NCI-H1930 (cell line): ENCODE measurements at regions not wholly inside any gene's neighbourhood (a gene's known extent, or its start where the extent isn't known, plus 50 kb on each side); places are given as distances from the start of the nearest gene placed in this dataset.

Source experiments
- DNase-seq, 2 experiments: peaks; one replicate each; lab custom pipeline; 2025; lab: John Stamatoyannopoulos, UW

DNA sequence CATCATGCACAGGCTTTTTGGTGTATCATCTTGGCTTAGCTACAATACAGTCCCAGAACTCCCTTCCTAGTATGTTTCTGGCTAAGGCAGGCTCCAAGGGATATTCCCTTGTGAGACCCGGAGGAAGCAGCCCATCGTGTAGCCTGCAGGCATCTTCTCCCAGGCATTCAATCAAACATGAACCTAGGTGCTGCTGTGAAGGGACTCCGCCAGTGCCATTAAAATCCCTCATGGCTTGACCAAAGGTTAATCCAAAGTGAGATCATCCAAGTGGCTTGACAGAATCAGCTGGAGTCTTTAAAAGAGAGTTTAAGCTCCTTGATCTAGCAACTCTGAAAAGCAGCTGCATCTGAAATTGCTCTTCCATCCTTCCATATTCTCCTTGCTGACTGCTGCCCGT is 333.9 kb downstream of the DIRAS2 start:
- no peak for DNase-seq

DNA sequence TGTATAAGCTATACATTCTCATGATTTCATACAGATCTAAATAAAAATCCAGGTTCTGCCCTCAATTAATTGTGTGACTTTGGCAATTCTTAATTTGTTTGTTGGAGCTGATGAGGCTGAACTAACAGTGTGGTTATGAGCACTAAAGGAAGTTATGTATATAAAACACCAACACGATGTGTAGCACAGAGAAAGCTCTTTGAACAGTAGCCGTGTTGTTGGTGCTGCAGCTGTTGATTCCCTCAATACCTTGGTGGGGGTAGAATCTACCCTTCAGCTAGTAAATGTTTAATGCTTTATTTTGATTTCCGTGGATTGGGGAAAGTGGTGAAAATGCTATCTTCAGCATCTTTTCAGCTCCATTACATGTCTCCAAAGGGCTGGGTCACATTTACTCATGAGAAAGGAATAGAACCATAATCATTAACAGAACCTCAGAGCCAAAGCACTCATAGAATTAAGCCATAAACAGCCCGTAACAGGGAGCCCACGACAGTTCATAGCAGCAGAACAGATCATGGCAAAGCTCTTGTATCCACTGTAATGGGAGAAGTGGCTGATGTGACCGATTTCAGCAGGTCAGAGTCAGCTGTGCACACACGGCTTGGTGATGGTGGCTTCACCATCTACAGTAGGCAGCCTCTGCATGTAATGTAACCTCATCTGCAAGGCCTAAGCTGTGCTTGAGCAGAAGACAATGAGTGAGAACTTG is 332.7 kb downstream of the DIRAS2 start:
- no peak for DNase-seq

DNA sequence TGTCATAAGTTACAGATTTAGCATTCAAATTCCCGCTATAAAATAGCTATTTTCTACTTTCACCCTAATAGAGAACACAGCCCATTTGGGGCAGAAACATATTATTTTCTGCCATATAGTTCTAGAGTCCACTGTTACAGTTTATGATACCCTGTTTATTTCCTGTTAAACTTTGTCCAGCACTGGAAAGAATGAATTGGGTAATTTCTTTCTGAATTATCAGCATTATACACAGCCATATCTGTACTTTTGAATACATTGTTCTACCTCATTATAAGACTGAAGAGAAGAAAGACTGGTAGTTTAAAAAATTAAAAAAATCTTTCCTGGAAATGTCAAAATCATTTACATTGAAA is 332.1 kb downstream of the DIRAS2 start:
- DNase-seq = no peak

DNA sequence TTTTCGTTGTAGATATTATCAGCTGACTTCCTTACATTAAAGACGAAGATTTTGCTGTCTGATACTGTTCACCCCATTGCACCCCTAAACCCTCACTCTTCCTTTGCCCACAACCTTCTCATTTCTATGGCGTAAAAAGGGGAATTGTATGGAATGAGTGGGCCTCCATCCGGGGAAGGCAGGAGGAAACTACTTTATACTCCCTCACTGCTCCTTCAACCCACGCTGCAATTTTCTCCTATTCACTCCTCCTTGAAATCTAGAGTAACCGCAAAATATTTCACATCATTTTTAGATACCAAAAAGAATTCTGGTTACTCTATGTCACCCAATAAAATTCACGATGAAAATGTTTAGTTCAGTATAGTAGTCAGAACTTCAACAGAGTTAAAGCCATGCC is 330.8 kb downstream of the DIRAS2 start:
- no peak for DNase-seq

DNA sequence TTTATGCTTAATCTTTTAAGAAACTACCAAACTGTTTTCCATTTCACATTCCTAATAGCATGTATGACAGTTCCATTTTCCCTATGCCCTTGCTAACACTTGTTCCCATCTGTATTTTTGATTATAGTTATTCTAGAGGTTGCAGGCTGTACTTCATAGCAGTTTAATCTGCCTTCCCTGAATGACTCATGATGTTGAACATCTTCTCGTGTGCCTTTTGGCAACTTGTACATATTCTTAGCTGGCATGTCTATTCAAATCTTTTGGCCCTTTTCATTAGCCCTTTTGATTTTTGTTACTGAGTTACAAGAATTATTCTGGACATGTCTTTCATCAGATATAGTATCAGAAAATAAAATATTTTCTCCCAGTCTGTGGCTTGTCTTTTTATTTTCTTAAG is 320.3 kb downstream of the DIRAS2 start:
- no peak for DNase-seq

DNA sequence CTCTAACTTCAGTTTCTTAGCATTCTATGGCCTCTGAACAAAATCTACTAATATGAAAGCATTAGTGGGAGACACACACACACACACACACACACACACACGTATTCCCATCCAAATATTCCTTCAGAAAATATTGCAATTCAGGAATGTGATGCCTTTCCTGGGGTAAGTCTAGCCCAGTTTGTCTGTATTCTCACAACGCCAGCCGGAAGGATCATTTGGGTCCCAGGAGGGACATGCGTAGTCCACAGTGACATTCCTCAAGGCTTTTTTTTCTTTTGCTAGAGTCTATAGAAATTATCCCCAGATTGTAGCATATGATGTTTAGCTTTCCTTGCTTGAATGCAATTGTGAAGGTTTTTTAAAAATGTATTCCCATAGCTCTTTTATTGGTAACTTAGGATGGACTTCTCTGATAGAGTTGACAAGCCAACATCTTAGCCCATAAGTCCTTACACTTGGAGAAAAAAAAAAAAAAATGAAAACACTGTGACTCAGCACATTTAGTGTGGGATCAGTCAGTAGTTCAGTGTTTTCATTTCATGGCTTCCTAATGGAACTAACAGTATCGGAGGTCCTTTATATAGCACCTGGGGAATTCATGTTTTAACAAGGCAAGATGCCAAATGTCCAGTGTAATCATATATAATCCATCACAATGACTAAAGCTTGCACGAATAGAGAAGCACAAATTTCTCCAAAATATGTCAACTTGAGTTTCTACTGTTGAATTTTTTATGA is 316.5 kb downstream of the DIRAS2 start:
- no peak for DNase-seq

DNA sequence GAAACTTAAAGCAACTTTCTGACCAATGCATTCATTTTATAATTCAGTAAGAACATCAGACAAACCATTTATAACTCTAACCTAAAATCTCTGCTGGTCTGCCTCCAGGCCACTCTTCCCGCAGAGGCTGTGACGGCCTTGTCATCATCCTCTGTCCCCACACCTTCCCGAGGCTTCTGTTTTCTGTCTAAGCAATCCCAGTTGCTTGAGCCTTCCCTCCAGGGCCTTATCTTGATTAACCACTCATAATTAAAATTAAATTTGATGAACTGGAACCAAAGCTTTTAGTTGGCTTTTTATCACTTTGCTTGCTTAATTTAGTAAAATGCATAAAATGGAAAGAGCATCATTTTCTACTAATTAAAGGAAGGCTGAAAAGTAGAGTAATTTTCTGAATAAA is 312.4 kb downstream of the DIRAS2 start:
- DNase-seq = no peak

DNA sequence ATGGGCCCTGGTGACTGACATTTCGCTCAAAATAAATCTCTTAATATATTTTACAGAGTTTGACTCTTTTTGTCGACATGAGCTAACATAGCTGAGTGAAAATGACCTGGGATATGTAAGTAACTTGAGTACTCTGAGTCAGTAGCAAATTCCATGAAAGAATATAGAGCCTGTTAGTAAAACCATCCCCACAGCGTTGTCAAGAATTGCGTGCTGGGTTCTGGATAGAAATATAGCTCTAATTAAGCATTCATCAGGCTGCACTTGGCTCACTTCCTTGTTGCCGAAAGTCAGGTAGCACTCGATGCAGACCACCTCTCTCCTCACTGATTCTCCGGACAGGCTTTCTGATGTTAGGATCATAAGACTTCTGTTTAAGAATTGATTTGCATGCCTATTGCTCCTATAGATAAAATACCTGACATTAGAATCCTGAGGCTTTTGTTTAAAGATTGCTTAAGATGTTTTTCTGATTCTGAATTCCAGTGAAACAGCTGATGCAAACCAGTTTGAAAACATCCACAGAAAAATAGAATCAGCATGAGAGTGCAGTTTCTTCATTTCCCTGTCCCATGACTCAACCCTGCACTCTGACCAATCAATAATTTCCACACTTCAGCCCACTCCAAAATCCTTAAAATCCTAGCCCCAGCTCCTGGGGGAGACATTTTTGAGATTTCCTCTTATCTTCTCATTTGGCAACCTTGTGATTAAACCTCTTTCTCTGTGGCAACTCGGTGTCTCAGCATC is 310.6 kb downstream of the DIRAS2 start:
- no peak for DNase-seq

DNA sequence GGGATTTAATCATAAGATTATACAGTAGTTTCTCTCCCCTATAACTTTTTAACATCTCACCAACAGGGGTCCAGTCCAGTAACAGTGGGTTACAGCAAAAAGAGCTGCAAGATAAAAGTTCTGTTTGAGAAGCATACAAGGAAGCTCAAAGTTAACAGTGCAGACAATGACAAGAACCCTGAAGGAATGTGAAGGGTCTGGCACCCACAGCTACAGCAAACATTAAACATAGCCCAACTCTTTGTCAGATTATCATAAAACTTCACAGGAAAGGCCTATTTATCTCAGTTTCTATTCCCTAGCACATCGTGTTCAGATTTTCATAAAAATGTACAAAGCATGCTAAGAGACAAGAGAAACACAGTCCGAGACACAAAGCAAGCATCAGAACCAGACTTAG is 309.4 kb downstream of the DIRAS2 start:
- no peak for DNase-seq

DNA sequence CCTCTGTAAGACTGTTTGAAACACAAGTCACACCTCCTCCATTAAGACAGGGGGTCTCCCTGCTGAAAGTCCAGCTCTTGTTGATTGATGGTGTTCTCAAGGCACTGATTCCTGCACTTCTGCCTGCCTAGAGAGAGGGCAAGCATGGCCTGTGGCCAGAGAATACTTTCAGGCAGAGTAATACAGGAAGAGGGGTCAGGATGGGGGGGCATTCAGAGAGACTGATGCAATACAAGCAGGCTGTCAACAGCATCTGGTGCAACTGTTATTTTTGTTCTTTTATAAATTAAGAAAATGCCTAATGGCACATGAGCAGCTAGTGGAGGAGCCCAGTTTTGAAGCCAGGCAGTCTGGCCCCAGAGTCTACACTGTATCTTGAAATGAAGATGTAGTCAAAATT is 302.2 kb downstream of the DIRAS2 start:
- DNase-seq = no peak

DNA sequence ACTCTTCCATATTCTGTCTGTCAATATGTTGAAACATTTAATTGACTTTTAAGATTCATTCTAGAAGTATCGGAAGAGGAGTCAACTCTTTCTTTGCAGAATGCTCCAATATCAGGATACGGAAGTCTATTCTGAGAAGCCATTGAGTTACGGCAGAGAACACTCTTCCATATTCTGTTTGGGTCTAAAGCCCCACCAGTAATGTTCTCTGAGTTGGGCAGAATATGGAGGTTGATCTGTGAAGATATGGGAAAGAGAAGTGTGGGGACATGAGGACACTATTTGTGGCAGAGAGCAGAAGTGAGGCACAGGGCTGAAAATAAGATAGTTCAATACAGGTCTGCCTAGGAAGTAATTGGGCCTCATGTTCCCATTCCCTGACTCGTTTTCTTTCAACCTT is 300.0 kb downstream of the DIRAS2 start:
- DNase-seq = no peak

DNA sequence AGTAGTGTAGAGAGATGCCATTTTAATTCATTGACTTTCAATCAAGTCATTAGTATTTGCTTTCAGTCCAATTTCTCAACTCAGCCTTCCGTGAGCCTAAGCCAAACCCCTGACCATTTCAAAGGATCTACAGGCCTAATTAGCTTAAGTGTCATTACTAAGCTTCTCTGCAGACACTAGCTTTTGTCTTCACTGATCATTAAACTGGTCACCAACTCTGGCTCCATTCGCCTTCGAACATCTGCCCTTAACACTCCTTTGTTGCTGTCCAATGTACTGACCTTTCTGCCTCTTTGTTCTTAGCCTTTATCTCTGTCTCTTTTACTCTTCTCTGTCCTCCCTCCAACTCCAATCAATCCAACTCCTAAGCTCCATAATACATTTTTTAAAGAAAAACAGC is 299.3 kb downstream of the DIRAS2 start:
- DNase-seq = peak in 1 of 2 experiments; percentile 1

DNA sequence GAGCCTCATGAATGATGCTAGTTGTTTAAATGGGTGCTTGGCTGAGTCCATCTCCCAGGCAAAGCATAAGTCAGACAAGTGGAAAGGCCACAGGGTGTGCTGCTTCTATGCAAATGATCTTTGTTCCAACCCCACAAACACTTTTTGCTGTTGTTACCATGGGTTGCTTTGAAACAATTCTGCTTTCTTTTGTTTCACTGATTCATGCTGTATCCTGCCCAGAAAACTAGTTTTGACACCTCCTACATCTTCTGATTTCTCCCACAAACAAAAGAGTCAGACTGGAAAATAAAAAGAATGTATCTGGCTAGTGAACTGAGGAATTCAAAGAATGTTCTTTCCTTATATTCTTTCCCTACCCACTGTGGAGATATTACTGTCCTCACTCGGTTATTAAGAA is 298.6 kb downstream of the DIRAS2 start:
- DNase-seq = no peak

DNA sequence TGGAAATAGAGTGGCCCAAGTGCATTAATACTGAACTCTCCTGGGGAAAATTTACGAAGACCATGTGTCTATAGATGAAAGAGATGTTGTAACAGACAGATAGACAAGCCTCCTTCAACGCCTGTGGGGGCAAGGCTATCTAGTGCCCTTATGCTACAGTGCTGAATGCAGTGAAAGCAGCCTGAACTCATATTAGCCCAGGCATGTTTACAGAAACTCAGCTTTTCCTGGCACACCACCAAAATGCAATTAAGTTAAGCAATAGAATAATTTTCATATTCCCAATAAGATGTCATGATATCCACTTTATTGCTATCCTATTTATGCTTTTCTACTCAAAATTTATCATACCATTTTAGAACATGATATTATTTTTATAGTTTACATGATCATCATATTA is 277.0 kb downstream of the DIRAS2 start:
- no peak for DNase-seq

DNA sequence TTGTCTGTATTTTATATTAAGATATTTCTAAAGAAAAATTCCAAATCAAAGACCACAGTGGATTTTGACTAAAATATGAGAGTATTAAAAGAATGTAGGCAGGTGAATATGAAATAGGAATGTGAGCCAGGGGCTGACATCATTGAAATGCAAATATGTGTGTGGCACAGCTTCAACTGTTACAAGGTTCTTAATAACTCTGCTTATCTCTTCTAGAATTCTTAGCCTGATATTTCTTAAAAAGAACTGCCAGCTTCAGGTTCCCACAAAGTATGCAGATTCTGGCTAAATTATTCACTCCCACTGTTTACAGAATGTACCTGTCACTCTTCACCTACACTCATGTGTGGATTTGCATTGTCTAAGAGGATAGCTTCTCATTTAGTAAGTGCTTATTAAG is 274.4 kb downstream of the DIRAS2 start:
- no peak for DNase-seq

DNA sequence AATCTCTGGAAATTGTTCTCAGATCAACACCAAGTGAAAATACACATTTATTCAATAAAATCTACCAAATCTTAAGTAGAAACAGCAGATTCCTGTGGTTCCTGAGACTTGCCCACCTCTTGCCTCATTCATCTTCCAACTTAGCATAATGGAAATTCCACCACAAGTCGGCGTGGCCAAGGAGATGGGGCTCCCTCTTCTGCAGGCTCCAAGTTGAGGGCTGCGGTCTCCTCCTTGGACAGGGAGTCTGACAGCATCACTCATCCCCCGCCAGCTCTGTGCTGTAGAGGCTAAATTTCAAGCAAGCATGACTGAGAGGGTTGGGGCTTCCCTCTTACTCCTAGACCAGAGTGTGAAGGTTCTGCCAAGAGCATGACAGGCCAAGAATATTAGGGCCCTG is 273.7 kb downstream of the DIRAS2 start:
- no peak for DNase-seq

DNA sequence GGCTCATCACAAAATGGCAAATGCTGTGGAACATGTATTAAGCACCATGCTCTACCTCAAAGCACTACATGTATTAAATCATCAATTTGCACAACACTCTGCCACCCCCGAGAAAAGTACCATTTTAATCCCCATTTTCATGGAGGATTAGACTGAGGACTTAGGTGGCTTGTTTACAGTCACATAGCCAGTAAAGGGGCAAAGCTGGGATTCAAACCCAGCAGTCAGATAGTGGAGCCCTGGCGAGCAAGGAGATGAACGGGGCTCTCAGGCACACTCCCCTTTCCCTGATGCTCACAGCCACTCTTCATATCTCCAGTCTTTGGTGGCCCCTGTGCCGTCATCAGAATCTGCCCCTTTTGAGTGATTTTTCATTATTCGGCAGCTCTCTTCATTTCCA is 262.9 kb downstream of the DIRAS2 start:
- DNase-seq = no peak

DNA sequence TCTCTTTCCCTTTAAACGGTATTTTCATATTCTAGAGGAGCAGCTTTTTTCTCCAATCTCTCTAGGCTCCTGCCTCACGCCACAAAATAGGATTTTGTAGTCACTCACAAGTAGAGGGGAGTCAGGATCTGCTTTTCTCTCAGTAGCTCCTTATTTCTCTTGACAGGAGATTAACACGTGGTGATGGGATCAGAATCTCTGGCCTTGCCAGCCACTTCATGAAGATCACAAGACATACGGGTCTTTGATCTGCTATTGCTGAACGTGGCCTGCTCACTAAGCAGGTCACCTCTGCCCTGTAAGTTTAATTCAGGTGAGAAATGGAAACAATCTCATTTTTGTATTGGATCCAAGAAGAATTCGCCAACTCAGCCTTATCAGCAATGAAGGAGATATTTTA is 257.5 kb downstream of the DIRAS2 start:
- no peak for DNase-seq

DNA sequence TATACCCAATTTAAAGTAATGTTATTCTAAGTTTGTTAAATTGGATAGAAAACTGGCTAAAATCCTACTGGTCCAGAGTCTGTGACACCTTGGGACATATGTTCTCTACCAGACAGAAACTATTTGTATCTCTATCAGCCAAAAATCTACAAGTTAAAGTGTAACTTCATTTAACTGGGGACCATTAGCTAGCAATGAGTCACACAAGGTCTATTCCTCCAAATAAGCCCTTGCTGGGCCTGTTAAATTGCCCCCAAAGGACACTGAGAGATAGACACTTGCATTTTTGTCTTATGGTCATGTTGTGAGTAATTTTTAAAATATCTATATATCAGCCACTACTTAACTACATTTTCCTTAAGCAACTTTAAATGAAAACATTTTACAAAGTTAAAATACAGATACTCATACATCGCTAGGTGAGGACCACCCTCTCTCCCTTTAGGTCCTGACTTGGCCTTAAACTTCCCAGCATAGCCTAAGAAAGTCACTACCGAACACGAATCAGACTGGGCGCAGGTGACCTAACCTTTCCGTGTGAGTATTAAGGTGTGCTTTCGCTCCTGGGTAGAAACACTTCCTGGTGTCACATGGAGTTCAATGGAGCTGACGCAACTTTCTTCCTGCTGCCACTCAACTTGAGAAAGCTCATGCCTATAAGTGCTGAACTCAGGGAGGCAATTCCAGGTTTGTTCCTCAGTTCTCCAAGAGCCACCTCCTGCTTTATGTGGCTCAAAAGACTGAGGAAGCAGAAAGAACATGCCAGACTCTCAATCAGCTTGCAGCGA is 249.1 kb downstream of the DIRAS2 start:
- no peak for DNase-seq

DNA sequence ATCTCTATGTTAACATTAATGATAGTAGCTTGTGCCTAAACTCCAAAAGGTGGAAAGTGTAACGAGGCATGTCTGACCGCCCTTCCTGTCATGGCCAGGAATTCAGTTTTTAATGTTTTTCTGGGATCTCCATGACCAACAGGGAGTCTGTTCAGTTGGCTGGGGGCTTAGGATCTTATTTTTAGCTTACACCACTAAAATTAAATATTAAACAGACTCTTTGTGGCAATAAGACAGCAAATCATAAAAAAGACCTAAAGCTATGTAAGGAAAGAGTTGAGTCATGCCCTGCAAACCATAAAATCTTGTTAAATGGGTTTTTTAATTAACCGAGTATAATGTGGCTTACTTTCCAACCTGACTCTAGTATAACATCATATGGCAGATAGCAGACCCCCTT is 247.8 kb downstream of the DIRAS2 start:
- DNase-seq = no peak

DNA sequence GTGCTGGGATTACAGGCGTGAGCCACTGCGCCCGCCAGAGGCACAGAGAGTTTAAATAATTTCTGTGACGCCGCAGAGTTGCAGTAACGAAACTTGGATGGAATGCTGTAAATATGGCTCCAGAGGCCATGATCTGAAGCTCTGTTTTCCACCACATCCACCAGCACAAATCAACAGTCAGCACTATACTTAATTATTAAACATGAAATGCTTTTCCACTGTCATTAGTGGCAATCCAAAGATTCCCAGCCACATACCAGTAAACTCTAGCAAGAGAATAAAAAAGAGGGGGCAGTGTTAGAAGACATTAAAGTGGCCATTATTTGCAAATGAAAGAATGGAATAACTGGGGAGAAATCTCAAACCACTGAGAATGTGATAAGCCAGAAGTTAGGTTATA is 242.5 kb downstream of the DIRAS2 start:
- DNase-seq = no peak

DNA sequence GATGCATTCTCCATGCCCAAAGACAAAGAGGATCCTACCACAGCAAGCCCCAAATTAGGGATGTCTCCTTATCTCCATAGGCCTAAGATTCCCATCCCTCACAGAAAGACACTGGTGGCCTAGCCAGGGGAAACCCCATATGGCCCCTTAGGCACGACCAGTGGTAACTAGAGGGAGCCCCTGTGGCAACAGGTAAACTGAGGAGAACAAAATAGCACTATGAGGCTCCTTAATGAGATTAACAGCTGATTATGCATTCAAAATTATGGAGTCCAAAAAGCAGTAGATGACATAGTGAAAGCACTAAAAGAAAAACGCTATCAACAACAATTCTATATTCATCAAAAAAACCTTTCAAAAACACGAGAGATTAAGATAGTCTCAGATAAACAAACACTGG is 234.0 kb downstream of the DIRAS2 start:
- no peak for DNase-seq
